ENCODE measurements at regions not wholly inside any gene's neighbourhood (a gene's known extent, or its start where the extent isn't known, plus 50 kb on each side); places are given as distances from the start of the nearest gene placed in this dataset.

GRCh38 chr7:149379625-149380024, 81.2 kb downstream of the ZNF777 start:
- Mint-ChIP-seq H3K27me3 (peaks cover 1 to 20% (median 11%) of the 10 kb centered on the region in 5 donors), H3K4me3 (no peak overlapping the region), H3K36me3 (peaks cover 0 to 12% (median 3%) of the 10 kb centered on the region in 5 donors), H3K27ac (no peak overlapping the region), H3K9me3 (peaks cover 3 to 37% (median 14%) of the 10 kb centered on the region in 11 donors), H3K4me1 (no peaks in the 10 kb centered on the region)
- Histone ChIP-seq H3K9me3 (ENCODE audit: control insufficient read depth in 2 of 3, low read length in 3 of 3) (peaks cover 0 to 14% (median 0%) of the 10 kb centered on the region in 3 experiments), H3K4me1 (ENCODE audit: control insufficient read depth in 2 of 2, insufficient read depth in 2 of 2, low read length in 2 of 2) (no peaks in the 10 kb centered on the region), H3K36me3 (ENCODE audit: control insufficient read depth in 2 of 3, insufficient read depth in 3 of 3, low read length in 3 of 3) (no peaks in the 10 kb centered on the region), H3K27me3 (ENCODE audit: control insufficient read depth in 2 of 2, insufficient read depth in 2 of 2, low read length in 2 of 2) (no peaks in the 10 kb centered on the region), H3K27ac (ENCODE audit: low read depth, low read length) (no peak overlapping the region), H3K4me3 (ENCODE audit: low read length) (no peak overlapping the region)
- CTCF ChIA-PET, result interaction anchor here (0.5 to 1.3 kb wide), 2 partner anchors 62 to 70 kb away, joined by 3 to 4 read pairs; no protein-coding TSS in a partner anchor
- ATAC-seq (no peak), DNase-seq (no peak)
- intact Hi-C loops (cut with micrococcal nuclease), result no loop called here
- POLR2A ChIA-PET, result no interaction called here

GRCh38 chr7:149381245-149381644, 79.6 kb downstream of the ZNF777 start:
- H3K4me1 ChIP-seq (ENCODE audit: control insufficient read depth in 2 of 2, insufficient read depth in 2 of 2, low read length in 2 of 2), result no peaks in the 10 kb centered on the region
- H3K9me3 Mint-ChIP-seq, result peaks cover 3 to 37% (median 14%) of the 10 kb centered on the region in 11 donors
- no peak overlapping the region for H3K4me3 Mint-ChIP-seq
- H3K4me3 ChIP-seq (ENCODE audit: low read length), result no peak overlapping the region
- H3K9me3 ChIP-seq (ENCODE audit: control insufficient read depth in 2 of 3, low read length in 3 of 3), result peaks cover 0 to 14% (median 0%) of the 10 kb centered on the region in 3 experiments
- no peaks in the 10 kb centered on the region for H3K27me3 ChIP-seq (ENCODE audit: control insufficient read depth in 2 of 2, insufficient read depth in 2 of 2, low read length in 2 of 2)
- H3K36me3 Mint-ChIP-seq, result peaks cover 0 to 12% (median 3%) of the 10 kb centered on the region in 5 donors
- no peak overlapping the region for H3K27ac ChIP-seq (ENCODE audit: low read depth, low read length)
- ATAC-seq (no peak), DNase-seq (no peak)
- ChIA-PET CTCF (no interaction called here), POLR2A (no interaction called here)
- no peak overlapping the region for H3K27ac Mint-ChIP-seq
- no peaks in the 10 kb centered on the region for H3K4me1 Mint-ChIP-seq
- H3K36me3 ChIP-seq (ENCODE audit: control insufficient read depth in 2 of 3, insufficient read depth in 3 of 3, low read length in 3 of 3), result no peaks in the 10 kb centered on the region
- peaks cover 1 to 20% (median 11%) of the 10 kb centered on the region in 5 donors for H3K27me3 Mint-ChIP-seq
- intact Hi-C loops (cut with micrococcal nuclease), result no loop called here
